Neural cell (in vitro differentiated cells): ENCODE measurements at regions not wholly inside any gene's neighbourhood (a gene's known extent, or its start where the extent isn't known, plus 50 kb on each side); places are given as distances from the start of the nearest gene placed in this dataset.

Source experiments
- CTCF ChIP-seq: fragments of 450-650 bp; IDR thresholded peaks from 2 replicates; pipeline ENCODE4 v1.5.1; 2014; ENCODE audit warnings: antibody characterized with exemption, mild to moderate bottlenecking, moderate library complexity; ENCODE audit not compliant: poor library complexity, severe bottlenecking
- EP300 ChIP-seq: fragments of 450-650 bp; conservative IDR thresholded peaks from 2 replicates; pipeline ENCODE4 v1.6.1; 2014; ENCODE audit warnings: antibody characterized with exemption, mild to moderate bottlenecking, moderate library complexity; ENCODE audit not compliant: poor library complexity, severe bottlenecking
- EZH2 ChIP-seq: fragments of 200-600, 300-800 bp; shearing (Covaris generic), sonication (generic); IDR thresholded peaks from 2 replicates; pipeline ENCODE4 v1.6.1; 2014; ENCODE audit warnings: antibody characterized with exemption, low read length, borderline replicate concordance, mild to moderate bottlenecking; ENCODE audit not compliant: insufficient read depth, poor library complexity, severe bottlenecking
- MXI1 ChIP-seq: fragments of 450-650 bp; conservative IDR thresholded peaks from 2 replicates; pipeline ENCODE4 v1.6.1; 2014; ENCODE audit warnings: antibody characterized with exemption, mild to moderate bottlenecking; ENCODE audit not compliant: poor library complexity, severe bottlenecking
- POLR2AphosphoS5 ChIP-seq: IDR thresholded peaks from 2 replicates; pipeline ENCODE4 v1.6.1; 2012
- RAD21 ChIP-seq: fragments of 450-650 bp; conservative IDR thresholded peaks from 2 replicates; pipeline ENCODE4 v1.6.1; 2014; ENCODE audit warnings: antibody characterized with exemption, mild to moderate bottlenecking, moderate library complexity
- REST ChIP-seq: IDR thresholded peaks from 2 replicates; pipeline ENCODE4 v1.6.1; 2012; ENCODE audit warnings: borderline replicate concordance
- SMC3 ChIP-seq: fragments of 450-650 bp; conservative IDR thresholded peaks from 2 replicates; pipeline ENCODE4 v1.6.1; 2014; ENCODE audit warnings: antibody characterized with exemption, mild to moderate bottlenecking, moderate library complexity; ENCODE audit not compliant: poor library complexity
- TAF1 ChIP-seq: IDR thresholded peaks from 2 replicates; pipeline ENCODE4 v1.6.1; 2012; ENCODE audit warnings: low read depth

GRCh38 chr21:16318651-16319300 is 589.0 kb downstream of the USP25 start:
- TF ChIP-seq CTCF (no peak), EZH2 (no peak), POLR2AphosphoS5 (no peak), RAD21 (no peak), EP300 (no peak), TAF1 (no peak), REST (no peak), MXI1 (no peak), SMC3 (no peak)
